GM19043 (cell line): ENCODE measurements at regions not wholly inside any gene's neighbourhood (a gene's known extent, or its start where the extent isn't known, plus 50 kb on each side); places are given as distances from the start of the nearest gene placed in this dataset.
"Not testable (repeated sequence)": the region's sequence is repeated elsewhere in the genome, so short reads cannot be mapped to it uniquely, and the experiment has no call there.

ENCODE experiments used
- ATAC-seq: cut with Tn5 transposase; IDR thresholded peaks from one replicate; pipeline ENCODE4 v1.9.1; 2021; ENCODE audit warnings: low read depth; ENCODE audit not compliant: unreplicated experiment

DNA sequence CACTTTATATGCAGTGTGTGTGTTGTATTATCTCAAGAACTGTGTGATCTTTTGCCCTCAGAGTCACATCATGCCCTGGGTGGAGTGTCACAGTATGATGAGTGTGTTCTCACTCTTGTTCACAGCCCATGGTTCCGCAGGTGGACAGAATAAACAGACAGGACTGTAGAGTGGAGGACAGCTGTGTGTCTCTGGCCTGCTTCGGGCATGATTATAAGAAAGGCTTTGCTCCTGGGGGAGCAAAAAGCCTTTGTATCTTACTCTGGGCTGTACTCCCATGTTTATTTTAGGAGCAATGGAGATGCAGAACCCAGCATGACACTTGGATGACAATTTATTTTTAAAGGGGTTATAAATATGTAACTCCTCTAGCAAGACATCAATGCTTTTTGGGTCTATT lies 371.7 kb upstream of the MEX3C start:
- no peak for ATAC-seq

DNA sequence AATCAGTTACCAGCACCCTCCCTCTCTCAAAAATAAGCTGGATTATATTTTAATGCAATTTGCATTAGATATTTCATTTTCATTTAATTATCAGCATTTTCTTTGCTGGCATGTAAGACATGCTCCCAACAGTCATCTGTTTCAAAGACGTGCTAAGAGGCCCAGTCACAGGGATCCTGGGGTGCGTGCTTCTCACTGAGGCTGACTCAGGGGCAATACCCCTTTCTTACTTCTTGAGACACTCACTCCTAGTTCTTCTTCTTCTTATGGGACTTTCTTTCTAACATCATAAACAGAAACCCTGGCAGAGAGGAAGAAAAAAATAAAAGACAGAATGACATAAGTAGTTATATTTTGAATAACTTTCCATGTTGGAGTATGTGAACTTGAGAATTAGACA lies 372.1 kb upstream of the MEX3C start:
- ATAC-seq: no peak

GRCh38 chr18:51570071-51570470 lies 372.6 kb upstream of the MEX3C start:
- not testable (repeated sequence) for ATAC-seq

DNA sequence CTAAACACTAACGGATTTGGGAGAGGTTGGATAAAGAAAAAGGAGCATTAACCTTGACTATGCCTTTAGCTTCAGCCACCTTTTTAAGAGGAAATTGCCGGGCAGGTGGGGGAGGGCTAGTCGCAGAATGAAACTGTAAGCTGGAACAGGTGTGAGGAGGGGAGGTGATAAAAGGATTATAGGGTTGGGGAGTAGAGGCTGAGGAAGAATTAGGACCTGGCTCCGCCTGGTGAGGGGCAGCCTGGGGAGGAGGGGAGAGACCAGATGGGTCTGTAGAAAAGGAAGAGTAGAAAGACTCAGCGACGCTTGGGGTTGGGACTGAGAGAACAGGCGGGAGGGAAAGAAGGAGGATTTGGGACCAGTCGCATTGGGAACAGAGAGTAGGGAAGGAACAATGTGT lies 376.4 kb upstream of the MEX3C start:
- ATAC-seq: not testable (repeated sequence)

DNA sequence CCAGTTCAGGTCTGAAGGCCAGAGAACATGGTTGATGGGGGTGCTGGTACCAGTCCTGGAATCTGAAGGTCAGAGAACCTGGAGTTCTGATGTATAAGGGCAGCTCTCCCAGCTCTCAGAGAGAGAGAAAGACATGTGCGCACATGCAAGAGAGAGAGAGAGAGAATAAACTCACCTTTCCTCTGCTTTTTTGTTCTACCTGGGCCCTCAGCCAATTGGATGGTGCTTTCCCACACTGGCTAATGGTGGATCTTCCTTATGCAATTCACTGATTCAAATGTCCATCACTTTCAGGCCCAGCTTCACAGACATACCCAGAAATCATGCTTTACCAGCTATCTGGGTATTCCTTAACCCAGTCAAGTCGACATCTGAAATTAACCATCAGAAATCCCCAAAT lies 377.7 kb upstream of the MEX3C start:
- no peak for ATAC-seq

DNA sequence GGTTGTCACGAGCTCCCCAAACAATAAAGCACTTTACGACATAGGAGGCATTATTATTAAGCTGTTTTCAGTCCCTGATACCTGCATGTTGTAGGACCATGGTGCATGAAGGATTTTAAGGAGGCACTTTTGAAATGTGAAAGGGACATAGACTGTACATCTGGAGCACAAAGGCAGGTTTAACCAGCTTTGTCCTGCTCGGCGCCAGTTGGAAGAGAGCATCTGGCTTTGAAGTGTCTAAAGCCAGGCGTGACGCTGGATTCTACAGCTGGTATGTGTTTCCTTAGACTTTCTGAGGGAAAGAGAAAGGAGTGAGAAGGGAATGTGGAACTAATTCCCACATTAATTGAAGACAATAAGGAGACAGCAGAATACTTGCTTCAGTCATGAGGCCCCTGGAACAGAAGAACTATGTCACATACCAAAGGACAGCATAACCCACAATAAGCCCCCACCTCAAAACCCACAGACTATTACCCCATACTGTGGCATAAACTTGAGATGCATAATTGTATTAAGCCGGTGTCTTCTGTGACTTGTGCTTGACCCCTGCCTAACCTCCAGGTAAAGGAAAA lies 381.0 kb upstream of the MEX3C start:
- no peak for ATAC-seq

GRCh38 chr18:51580580-51580979 lies 383.1 kb upstream of the MEX3C start:
- ATAC-seq: no peak

DNA sequence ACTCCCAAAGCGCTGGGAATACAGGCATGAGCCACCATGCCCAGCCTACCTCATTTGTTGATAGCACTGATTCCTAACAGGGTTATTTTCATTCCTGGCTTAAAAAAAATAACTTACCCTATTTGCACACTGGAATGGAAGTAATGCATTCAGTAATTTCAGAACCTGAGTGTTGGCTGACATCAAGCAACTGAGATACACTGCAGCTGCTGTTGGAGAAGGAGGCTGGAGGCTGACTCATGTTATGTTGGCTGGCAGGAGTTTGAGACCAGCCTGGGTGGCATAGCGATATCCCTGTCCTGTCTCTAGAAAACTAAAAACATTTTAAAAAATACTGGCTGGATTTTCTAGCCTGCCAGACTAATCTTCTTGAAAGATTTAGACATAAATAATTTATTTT lies 385.1 kb upstream of the MEX3C start:
- no peak for ATAC-seq

DNA sequence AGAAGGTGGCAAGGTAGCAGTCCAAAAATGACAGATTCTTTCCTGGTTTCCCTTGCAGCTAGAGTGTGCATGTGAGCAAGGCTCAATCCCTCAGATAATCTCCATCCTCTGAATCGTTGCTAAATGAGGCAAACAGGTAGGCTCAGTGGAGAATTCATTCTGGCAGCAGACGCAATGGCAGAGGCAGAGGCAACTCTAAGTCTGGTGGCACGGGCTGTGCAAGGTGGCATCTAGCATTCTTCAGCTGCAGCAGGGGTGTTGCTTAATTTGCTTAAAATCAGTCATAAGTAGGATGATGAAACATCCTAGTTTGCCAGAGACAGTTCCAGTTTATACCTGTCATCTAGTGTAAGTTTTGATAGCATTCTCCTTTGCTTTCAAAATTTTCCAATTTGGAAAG lies 391.1 kb upstream of the MEX3C start:
- no peak for ATAC-seq

DNA sequence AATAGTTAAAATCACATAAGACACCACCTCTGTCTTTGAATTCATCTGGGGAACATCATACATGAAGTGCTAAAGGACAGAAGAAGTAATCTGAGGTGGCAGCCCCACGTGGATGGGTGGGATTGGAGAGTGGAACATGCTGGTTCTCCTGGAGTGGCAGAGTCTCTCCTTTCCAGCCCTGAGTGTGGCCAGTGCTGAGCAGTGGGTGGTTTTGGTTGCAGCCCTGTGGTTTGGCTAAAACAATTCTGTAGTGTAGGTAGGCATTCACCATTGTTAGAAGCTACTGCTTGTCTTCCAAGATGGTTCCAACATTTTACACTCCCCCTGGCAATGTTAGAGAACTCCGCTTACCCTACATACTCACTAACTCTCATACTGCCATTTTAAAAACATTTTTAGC lies 396.4 kb upstream of the MEX3C start:
- ATAC-seq: no peak

DNA sequence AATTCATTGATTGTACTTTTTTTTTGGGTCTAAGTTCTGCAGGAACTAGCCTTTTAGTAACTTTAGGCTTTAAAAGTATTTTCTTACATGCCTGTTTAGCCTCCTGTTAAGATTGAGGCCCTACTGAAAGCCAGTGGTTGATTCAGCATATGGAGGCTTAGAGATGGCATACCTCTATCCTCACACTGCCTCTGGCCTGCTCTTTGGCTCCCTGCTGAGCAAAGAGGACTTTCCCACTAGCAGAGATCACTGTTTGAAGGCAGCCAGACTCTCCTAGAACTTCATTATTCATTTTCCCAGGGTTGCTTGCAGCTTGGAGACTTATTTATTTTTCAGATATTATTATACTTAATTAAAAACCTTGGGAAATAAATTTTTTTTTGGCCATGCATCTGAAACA lies 405.6 kb upstream of the MEX3C start:
- no peak for ATAC-seq

DNA sequence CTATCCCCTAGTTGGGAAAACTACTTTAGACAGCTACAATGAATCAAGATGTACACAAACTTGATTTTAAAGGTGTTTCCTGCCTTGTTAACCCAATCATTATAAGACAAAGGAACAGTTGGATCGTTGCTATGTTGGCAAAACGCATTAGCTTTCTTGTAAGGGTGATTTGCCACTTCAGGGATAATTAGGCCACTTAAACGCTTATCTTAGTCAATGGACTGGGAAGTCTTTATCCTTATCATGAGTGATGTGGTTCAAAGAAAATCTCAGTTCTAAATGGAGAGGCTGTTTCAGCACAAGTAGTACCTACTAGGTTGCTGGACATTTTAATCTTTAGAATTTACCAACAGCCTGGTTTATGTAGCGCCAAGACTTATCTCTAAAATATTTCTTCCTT lies 406.1 kb upstream of the MEX3C start:
- ATAC-seq: no peak

DNA sequence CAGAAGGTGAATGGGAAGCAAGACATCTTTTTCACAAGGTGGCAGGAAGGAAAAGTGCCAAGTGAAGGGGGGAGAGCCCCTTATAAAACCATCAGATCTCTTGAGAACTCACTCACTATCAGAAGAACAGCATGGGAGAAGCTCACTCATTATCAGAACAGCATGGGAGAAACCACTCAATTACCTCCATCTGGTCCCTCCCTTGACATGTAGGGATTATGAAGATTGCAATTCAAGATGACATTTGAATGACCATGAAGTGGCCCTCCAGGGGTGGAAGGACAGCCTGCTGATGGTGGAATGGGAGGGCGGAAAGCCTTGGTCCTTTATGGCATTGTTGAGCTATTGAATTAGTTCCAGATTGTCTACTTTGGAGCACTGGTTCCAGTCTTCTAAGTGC lies 413.0 kb upstream of the MEX3C start:
- no peak for ATAC-seq

DNA sequence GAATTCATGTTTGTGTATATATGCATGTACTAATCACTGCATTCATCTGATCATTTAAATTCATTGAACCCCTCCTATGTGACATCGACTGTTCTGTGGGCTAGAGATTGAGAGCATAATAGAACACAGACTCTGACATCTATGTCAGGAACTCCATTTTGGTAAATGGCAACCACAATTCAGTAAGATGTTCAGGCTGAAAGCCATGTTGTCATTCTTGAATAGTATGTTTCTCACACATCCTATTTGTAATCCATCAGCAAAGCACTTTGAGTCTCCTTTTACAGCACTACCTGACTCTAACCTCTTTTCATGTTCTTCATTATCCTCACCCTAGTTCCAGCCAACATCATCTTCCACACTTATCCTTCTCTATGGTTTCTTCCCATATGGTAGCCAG lies 413.8 kb upstream of the MEX3C start:
- ATAC-seq: no peak

DNA sequence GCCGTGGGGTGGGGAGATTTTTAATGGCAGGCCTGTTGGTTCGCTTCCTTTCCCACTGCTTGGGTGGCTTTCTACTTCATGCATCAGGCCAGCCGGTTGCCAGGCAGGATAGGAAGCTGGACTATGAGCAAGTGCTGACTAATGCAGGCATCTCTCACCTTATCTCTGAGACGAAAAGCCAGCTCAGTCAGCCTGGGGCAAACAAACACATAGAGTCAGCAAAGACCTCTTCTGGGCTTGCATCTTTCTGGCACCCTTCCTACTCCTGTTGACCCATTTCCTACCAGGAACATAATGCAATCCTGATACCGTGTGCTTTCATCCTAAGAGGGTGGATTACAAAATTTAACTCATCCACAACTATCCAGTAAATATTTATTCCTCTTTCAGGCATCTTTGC lies 416.6 kb upstream of the MEX3C start:
- no peak for ATAC-seq

GRCh38 chr18:51614967-51615571 lies 417.6 kb upstream of the MEX3C start:
- ATAC-seq: no peak

- no peak for ATAC-seq
These were observed 419.7 kb upstream of the MEX3C start for GRCh38 chr18:51617167-51617566.

- no peak for ATAC-seq
These were observed 420.2 kb upstream of the MEX3C start for GRCh38 chr18:51617572-51618260.

DNA sequence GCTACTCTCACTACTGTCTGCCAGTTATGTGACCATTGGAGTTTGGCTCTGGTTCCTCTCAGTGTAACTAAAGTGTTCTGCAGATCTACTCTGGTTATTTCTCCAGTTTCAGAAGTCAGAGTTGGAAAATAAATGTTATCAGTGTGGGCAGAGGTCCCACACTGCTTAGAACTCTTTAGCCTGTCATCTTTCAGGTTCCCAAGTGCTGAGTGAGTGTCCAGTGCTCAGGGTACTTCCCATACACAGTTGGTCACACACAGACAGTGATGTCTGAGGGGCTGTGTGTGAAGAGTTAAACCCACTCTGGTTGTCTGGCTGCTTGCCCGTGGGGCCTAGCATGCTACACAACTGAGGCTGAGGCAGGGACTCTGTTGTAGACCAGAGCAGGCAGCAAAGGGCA lies 421.8 kb upstream of the MEX3C start:
- no peak for ATAC-seq

GRCh38 chr18:51621113-51621863 lies 423.8 kb upstream of the MEX3C start:
- peak; percentile 68 for ATAC-seq

- no peak for ATAC-seq
These were observed 424.3 kb upstream of the MEX3C start for GRCh38 chr18:51621864-51622160.

GRCh38 chr18:51622702-51623101 lies 425.2 kb upstream of the MEX3C start:
- no peak for ATAC-seq
